GM18909 (cell line): ENCODE measurements at regions not wholly inside any gene's neighbourhood (a gene's known extent, or its start where the extent isn't known, plus 50 kb on each side); places are given as distances from the start of the nearest gene placed in this dataset.
"Not testable (repeated sequence)": the region's sequence is repeated elsewhere in the genome, so short reads cannot be mapped to it uniquely, and the experiment has no call there.

Experiments
- ATAC-seq: cut with Tn5 transposase; IDR thresholded peaks from one replicate; pipeline ENCODE4 v1.9.1; 2021; ENCODE audit warnings: mild to moderate bottlenecking; ENCODE audit not compliant: unreplicated experiment, poor library complexity

- no peak for ATAC-seq
These were observed 63.3 kb downstream of the POU4F1 start for GRCh38 chr13:78540058-78540457.

DNA sequence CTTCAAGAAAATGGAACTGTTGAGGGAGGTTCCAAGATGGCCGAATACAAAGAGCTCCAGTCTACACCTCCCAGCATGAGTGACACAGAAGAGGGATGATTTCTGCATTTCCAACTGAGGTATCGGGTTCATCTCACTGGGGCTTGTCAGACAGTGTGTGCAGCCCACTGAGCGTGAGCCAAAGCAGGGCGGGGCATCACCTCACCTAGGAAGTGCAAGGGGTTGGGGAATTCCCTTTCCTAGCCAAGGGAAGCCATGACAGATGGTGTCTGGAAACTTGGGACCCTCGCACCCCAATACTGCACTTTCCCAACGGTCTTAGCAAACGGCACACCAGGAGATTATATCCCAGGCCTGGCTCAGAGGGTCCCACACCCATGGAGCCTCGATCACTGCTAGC, 77.3 kb downstream of the POU4F1 start:
- ATAC-seq, result not testable (repeated sequence)

GRCh38 chr13:78524936-78525335, 78.4 kb downstream of the POU4F1 start:
- ATAC-seq, result no peak

- no peak for ATAC-seq
These were observed 82.3 kb downstream of the POU4F1 start for GRCh38 chr13:78521091-78521490.

DNA sequence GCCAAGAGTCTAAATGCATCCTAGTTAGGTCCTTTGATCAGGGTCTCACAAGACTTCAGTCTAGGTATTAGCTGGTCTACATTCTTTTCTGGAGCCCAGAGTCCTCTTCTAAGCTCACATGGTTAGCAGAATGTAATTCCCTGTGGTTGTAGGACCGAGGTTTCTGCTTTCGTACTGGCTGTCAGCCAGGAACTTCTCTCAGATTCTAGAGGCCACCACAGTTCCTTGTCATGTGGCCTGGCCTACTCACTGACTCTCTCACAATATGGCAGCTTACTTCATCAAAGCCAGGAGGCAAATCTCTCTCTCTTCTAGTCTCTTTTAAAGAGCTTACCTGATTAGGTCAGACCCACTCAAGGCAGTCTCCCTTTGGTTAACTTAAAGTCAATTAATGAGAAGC, 82.9 kb downstream of the POU4F1 start:
- ATAC-seq, result no peak

DNA sequence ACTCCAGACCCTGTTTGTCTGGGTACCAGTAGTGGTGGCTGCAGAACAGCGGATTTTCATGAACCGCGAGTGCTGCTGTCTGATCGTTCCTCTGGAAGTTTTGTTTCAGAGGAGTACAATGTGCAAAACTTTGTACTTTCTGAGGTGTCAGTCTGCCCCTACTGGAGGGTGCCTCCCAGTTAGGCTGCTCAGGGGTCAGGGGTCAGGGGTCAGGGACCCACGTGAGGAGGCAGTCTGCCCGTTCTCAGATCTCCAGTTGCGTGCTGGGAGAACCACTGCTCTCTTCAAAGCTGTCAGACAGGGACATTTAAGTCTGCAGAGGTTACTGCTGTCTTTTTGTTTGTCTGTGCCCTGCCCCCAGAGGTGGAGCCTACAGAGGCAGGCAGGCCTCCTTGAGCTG, 84.9 kb downstream of the POU4F1 start:
- not testable (repeated sequence) for ATAC-seq

- no peak for ATAC-seq
These were observed 103.5 kb downstream of the POU4F1 start for GRCh38 chr13:78499802-78500201.

- ATAC-seq, result no peak
These were observed 105.5 kb downstream of the POU4F1 start for GRCh38 chr13:78497702-78498355.

DNA sequence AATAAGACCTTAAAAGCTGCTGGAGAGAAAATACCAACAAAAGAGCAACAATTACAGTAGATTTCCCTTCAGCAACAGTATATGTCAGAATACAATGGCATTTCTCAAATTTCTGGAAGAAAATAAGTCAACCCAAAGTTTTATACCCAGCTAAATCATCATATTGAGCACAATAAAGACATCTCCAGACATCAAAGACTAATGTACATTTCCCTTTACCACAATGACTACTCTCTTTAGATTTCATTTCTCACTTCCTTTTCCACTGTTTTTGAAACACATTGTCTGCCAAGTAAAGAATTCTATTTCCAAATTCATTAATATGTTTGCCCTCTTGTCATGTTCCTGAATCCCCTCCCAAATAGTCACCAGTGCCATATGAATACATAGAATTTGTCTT, 111.4 kb downstream of the POU4F1 start:
- ATAC-seq, result no peak

DNA sequence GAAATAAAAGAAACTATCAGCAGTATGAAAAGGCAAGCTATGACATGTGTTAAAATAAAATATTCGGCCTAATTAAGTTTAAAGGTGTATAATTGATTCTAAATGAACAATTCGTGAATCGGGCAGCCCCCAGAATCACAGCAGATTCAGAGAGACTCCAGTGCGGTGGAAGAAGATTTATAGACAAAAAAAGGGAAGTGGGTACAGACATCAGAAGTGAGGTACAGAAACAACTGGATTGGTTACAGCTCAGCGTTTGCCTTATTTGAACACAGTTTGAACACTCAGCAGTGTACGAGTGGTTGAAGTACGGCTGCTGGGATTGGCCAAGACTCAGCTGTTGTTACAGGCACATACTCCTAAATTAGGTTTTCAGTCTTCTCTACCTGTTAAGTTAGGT, 113.1 kb downstream of the POU4F1 start:
- ATAC-seq, result not testable (repeated sequence)

DNA sequence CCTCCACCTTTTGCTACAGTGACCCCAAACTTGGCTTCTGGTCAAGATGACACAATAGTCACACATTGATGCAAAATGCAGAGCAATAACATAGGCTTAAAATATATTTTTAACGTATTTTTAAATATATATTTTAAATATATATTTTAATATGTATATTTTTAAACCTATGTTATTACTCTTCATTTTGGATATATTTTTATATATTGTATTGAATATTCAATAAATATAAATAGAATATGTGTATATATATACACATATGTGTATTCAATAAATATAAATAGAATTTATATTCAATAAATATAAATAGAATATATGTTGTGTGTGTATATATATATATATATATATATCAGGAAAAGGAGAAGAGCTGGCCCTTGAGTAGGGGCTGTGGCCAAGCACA, 115.6 kb downstream of the POU4F1 start:
- ATAC-seq, result no peak

GRCh38 chr13:78485803-78486202, 117.5 kb downstream of the POU4F1 start:
- no peak for ATAC-seq

GRCh38 chr13:78478183-78478582, 125.2 kb downstream of the POU4F1 start:
- no peak for ATAC-seq

DNA sequence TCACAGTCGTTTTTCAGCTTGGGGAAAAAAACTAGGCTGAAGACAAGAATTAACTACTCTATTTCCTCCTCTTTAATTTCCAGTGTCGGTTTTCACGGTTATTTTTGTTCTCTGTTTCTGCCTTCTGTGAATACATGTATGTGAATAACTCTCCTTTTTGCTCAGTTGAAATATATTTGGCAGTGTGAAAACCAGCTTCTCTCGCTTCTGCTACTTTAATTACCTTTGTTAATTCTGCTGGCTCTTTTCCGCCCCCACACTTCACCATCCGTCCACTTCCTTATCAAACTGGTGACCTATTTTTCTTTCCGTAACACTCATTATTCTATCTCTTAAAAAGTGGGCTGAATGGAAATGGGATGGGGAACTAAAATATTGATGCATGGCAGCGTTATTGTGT, 126.4 kb downstream of the POU4F1 start:
- no peak for ATAC-seq

DNA sequence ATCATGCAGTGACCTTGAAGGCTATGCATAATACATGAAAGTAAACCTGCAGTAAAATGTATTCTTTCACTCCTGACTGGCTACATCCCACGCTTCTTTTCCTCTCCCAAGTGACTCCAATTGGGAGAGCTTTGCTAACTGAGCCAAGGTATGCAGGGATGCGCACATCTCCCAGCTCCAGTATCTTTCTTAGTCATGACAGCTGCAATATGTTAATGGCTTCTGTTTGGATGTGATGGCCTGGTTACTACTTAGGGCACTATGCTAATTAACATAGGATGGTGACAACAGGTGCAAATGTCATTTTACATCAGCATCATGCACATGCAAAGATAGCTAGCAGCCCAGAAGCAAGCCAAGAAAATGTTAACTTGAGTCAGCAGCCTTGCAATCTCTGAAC, 134.7 kb downstream of the POU4F1 start:
- ATAC-seq, result no peak

- no peak for ATAC-seq
These were observed 138.1 kb downstream of the POU4F1 start for GRCh38 chr13:78465250-78465649.

DNA sequence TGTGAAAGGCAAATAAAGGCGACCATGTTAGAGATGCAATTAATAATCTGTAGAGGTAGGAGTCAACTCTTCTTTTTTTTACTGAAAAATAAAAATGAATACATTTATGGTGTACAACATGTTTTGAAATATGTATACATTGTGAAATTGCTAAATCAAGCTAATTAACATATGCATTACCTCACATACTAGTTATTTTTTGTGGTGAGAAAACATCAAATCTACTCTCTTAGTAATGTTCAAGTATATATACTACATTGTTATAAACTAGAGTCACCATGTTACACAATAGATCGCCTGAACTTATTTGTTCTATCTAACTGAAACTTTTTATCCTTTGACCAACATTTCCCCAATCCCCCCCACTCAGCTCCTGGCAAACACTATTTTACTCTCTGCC, 143.2 kb downstream of the POU4F1 start:
- ATAC-seq, result no peak

GRCh38 chr13:78443839-78444238, 159.5 kb downstream of the POU4F1 start:
- ATAC-seq, result no peak

- ATAC-seq, result no peak
These were observed 165.6 kb downstream of the POU4F1 start for GRCh38 chr13:78437781-78438180.

GRCh38 chr13:78436311-78436710, 167.0 kb downstream of the POU4F1 start:
- ATAC-seq, result no peak

DNA sequence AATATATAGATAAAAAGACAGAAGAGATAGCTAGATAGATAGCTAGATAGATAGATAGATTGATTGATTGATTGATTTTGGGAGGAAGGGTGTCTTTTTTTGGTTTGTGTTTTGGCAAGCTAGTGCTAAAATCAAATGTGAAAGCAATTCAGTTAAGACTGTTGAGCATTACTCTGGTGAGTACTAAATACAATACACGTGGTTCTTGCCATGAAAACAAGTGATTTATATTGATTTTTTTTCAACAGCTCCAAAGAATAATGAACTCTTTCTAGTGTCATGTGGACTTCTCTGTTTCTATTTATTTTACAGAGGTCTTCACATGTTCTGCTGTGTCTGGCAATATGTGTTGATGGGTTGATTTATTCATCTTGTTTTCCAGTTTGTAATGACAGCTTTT, 172.0 kb downstream of the POU4F1 start:
- no peak for ATAC-seq

GRCh38 chr13:78430811-78431210, 172.5 kb downstream of the POU4F1 start:
- ATAC-seq, result no peak
